Hepatocyte (in vitro differentiated cells): ENCODE measurements at regions not wholly inside any gene's neighbourhood (a gene's known extent, or its start where the extent isn't known, plus 50 kb on each side); places are given as distances from the start of the nearest gene placed in this dataset.

Experiments
- CTCF ChIP-seq: fragments of 200-600 bp; sonication (generic); IDR thresholded peaks from 2 replicates; pipeline ENCODE4 v1.5.1; 2016; ENCODE audit warnings: antibody characterized with exemption, mild to moderate bottlenecking; ENCODE audit not compliant: poor library complexity
- EZH2 ChIP-seq: fragments of 200-600 bp; sonication (generic); IDR thresholded peaks from 2 replicates; pipeline ENCODE4 v1.6.1; 2016; ENCODE audit warnings: antibody characterized with exemption, mild to moderate bottlenecking, borderline replicate concordance
- EZH2phosphoT487 ChIP-seq: fragments of 200-600 bp; sonication (generic); IDR thresholded peaks from one replicate; pipeline ENCODE4 v1.6.1; 2018; ENCODE audit warnings: antibody characterized with exemption, mild to moderate bottlenecking, low read depth, moderate library complexity; ENCODE audit not compliant: unreplicated experiment, severe bottlenecking

GRCh38 chr22:27185099-27185709 is 527.8 kb downstream of the MIAT start:
- TF ChIP-seq CTCF (no peak), EZH2 (no peak), EZH2phosphoT487 (no peak)
